ENCODE measurements at regions not wholly inside any gene's neighbourhood (a gene's known extent, or its start where the extent isn't known, plus 50 kb on each side); places are given as distances from the start of the nearest gene placed in this dataset.

DNA sequence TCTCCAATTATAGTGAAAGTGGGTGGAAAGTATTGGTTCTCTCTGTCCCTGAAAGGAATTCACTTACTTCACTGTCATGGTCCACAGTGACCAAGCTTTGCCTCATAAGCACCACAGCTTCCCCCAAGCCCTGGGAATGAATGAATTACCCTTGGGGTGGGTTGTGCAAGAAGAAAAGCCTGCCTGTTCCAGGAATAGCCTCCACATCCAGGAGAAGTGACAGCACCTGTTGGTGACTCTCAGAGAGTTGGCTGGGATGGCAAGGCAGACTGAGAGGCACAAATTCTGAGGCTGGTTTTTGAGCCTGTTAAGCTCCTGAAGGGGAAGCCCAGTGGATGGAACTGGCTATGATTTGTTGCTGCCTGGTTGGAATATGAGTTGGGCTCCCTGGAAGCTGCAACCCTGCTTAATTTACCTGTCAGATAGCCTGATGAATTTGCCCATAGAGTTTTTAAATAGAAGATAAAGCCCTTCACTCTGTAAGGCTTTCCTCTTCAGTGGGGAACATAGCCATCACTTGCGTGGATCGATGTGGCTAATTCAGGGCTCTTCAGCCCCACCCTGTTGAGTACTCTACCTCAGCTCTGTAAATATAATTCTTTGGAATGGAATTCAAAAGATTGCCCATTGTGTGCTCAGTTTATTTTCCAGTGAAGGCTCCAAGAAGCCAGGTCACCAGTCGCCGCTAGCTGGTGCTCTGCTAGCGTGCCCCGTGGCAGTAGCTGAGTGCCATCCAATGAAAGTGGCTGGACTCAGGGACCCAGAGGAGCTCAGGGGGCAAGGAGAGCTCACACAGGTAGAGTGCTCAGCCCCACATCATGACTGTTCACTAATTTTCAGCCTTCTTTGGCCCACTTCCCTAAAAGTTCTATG lies 479.3 kb downstream of the IRS1 start:
- TF ChIP-seq EZH2 (IDR thresholded peaks at IDR 0.05; ENCODE audit: borderline replicate concordance, low read depth, low read length, poor library complexity, severe bottlenecking), result no peak
- TF ChIP-seq, protein P1, sequence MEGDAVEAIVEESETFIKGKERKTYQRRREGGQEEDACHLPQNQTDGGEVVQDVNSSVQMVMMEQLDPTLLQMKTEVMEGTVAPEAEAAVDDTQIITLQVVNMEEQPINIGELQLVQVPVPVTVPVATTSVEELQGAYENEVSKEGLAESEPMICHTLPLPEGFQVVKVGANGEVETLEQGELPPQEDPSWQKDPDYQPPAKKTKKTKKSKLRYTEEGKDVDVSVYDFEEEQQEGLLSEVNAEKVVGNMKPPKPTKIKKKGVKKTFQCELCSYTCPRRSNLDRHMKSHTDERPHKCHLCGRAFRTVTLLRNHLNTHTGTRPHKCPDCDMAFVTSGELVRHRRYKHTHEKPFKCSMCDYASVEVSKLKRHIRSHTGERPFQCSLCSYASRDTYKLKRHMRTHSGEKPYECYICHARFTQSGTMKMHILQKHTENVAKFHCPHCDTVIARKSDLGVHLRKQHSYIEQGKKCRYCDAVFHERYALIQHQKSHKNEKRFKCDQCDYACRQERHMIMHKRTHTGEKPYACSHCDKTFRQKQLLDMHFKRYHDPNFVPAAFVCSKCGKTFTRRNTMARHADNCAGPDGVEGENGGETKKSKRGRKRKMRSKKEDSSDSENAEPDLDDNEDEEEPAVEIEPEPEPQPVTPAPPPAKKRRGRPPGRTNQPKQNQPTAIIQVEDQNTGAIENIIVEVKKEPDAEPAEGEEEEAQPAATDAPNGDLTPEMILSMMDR (conservative IDR thresholded peaks at IDR 0.05; ENCODE audit: low read depth, low read length), result no peak

Data from A673 (cell line).